Inflammatory macrophage treated with lipopolysaccharide for 4 hours (primary cell): ENCODE measurements at regions not wholly inside any gene's neighbourhood (a gene's known extent, or its start where the extent isn't known, plus 50 kb on each side); places are given as distances from the start of the nearest gene placed in this dataset.
"Not testable (repeated sequence)": the region's sequence is repeated elsewhere in the genome, so short reads cannot be mapped to it uniquely, and the experiment has no call there.

Source experiments
- DNase-seq: peaks from one replicate; pipeline ENCODE4 v3.0.0-alpha.2; 2020

- no peak for DNase-seq
These were observed 53.5 kb downstream of the XCL2 start for GRCh38 chr1:168490306-168490705.

- DNase-seq = no peak
These were observed 55.7 kb downstream of the XCL2 start for GRCh38 chr1:168488138-168488537.

GRCh38 chr1:168486820-168487219, 57.0 kb downstream of the XCL2 start:
- DNase-seq = not testable (repeated sequence)

GRCh38 chr1:168485048-168485447, 58.7 kb downstream of the XCL2 start:
- DNase-seq = peak; percentile 30

- DNase-seq = no peak
These were observed 59.7 kb downstream of the XCL2 start for GRCh38 chr1:168484083-168484482.

GRCh38 chr1:168483539-168483938, 60.3 kb downstream of the XCL2 start:
- peak; percentile 90 for DNase-seq

- DNase-seq = peak; percentile 25
These were observed 61.7 kb downstream of the XCL2 start for GRCh38 chr1:168482106-168482505.

GRCh38 chr1:168481586-168481985, 62.2 kb downstream of the XCL2 start:
- no peak for DNase-seq

- DNase-seq = no peak
These were observed 62.8 kb downstream of the XCL2 start for GRCh38 chr1:168480997-168481396.

- DNase-seq = peak; percentile 74
These were observed 66.0 kb downstream of the XCL2 start for GRCh38 chr1:168477792-168478191.

GRCh38 chr1:168476588-168477385, 67.0 kb downstream of the XCL2 start:
- peak; percentile 48 for DNase-seq

GRCh38 chr1:168474322-168474721, 69.5 kb downstream of the XCL2 start:
- DNase-seq = no peak

GRCh38 chr1:168473126-168473525, 70.7 kb downstream of the XCL2 start:
- DNase-seq = peak; percentile 29

- no peak for DNase-seq
These were observed 71.6 kb downstream of the XCL2 start for GRCh38 chr1:168472223-168472622.

- DNase-seq = peak; percentile 87
These were observed 72.8 kb downstream of the XCL2 start for GRCh38 chr1:168470901-168471431.

- peak; percentile 55 for DNase-seq
These were observed 74.1 kb downstream of the XCL2 start for GRCh38 chr1:168469690-168470089.

GRCh38 chr1:168468822-168469221, 75.0 kb downstream of the XCL2 start:
- DNase-seq = no peak

- DNase-seq = no peak
These were observed 75.6 kb downstream of the XCL2 start for GRCh38 chr1:168468042-168468809.

- no peak for DNase-seq
These were observed 76.3 kb downstream of the XCL2 start for GRCh38 chr1:168467452-168467851.

GRCh38 chr1:168466714-168467131, 77.1 kb downstream of the XCL2 start:
- peak; percentile 79 for DNase-seq

- DNase-seq = peak; percentile 41
These were observed 77.6 kb downstream of the XCL2 start for GRCh38 chr1:168466092-168466713.

- DNase-seq = not testable (repeated sequence)
These were observed 82.7 kb downstream of the XCL2 start for GRCh38 chr1:168461108-168461507.

- not testable (repeated sequence) for DNase-seq
These were observed 86.5 kb downstream of the XCL2 start for GRCh38 chr1:168457296-168457695.
